GM18511 (cell line): ENCODE measurements at regions not wholly inside any gene's neighbourhood (a gene's known extent, or its start where the extent isn't known, plus 50 kb on each side); places are given as distances from the start of the nearest gene placed in this dataset.
"Not testable (repeated sequence)": the region's sequence is repeated elsewhere in the genome, so short reads cannot be mapped to it uniquely, and the experiment has no call there.

Source experiments
- ATAC-seq: cut with Tn5 transposase; IDR thresholded peaks from one replicate; pipeline ENCODE4 v1.9.1; 2021; ENCODE audit warnings: mild to moderate bottlenecking, moderate library complexity; ENCODE audit not compliant: unreplicated experiment

- no peak for ATAC-seq
These were observed 465.9 kb upstream of the ERCC4 start for GRCh38 chr16:13453938-13454553.

GRCh38 chr16:13463619-13464018, 456.3 kb upstream of the ERCC4 start:
- ATAC-seq, result no peak

GRCh38 chr16:13471036-13471435, 448.9 kb upstream of the ERCC4 start:
- ATAC-seq, result no peak

DNA sequence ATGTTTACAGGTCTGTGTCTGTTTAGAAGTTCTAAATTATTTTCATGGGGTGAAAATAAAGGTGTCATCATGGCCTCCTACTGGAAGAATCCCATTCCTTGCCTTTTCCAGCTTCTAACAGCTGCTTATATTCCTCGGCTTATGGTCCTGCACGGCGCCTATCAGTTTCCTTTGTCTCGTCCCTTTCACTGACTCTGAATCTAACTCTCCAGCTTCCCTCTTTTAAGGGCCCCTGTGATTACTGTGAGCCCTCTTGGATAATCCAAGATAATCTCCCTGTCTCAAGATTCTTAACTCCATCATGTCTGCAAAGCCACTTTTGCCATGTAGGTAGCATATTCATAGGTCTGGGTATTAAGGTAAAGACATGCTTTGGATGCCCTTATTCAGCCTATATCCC, 441.0 kb upstream of the ERCC4 start:
- no peak for ATAC-seq

DNA sequence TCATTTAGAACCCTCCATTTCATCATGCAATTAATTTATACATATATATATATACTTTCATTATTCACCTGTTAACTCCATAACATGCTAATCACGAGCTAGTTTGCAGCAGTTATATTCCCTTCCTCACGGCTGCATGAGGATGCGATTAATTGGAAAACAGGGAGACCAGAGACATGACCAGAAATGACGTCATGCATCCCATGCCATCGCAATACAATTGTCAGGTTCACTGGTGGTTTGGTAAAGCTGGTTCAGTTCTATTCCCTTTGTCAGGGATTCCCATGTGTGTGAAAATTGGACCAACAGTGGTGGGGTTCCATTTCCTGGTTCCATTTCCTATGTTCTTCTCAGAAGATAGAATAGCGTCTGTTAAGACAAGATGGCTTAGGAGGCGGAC, 440.4 kb upstream of the ERCC4 start:
- ATAC-seq, result no peak

DNA sequence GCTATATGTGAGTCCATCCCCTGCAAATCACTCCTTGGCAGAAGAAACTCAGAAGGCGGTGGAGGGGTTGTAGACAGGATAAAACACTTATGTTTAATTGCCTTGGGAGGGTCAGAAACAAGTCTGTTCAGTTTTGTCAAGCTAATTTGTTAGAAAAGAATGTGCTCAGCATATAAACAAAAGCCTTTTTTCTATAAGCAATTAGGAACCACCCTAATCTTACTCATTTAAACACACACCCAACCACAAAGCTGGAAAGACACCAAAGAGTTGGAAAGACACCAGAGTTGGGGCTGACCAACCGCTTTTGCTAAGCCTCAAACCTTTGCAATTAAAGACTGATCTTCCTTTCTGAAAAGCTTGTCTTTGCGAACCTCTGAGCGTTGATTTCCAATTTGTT, 439.2 kb upstream of the ERCC4 start:
- ATAC-seq, result no peak

- no peak for ATAC-seq
These were observed 436.8 kb upstream of the ERCC4 start for GRCh38 chr16:13483121-13483520.

- ATAC-seq, result not testable (repeated sequence)
These were observed 430.5 kb upstream of the ERCC4 start for GRCh38 chr16:13489416-13489815.

GRCh38 chr16:13492046-13492445, 427.9 kb upstream of the ERCC4 start:
- no peak for ATAC-seq

GRCh38 chr16:13503960-13504635, 415.9 kb upstream of the ERCC4 start:
- ATAC-seq, result no peak

- no peak for ATAC-seq
These were observed 412.4 kb upstream of the ERCC4 start for GRCh38 chr16:13507530-13507929.

GRCh38 chr16:13510425-13511151, 409.4 kb upstream of the ERCC4 start:
- ATAC-seq, result no peak

GRCh38 chr16:13517841-13518240, 402.1 kb upstream of the ERCC4 start:
- ATAC-seq, result no peak

DNA sequence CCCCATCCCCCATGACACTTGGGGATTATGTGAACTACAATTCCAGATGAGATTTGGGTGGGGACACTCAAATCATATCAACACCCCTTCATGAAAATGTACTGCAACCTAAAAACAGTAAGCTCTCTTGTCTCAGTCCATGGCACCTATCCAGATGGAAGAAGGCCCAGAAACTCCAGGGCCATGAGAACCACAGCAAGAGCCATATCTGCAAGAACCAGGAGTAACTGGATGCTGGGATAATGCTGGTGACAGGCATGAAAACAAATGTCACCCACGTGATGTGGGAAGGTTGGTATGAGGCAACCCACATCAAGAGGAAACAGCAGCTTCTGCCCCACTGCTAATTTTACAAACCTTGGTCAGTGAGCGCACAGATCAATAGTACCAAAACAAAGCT, 400.1 kb upstream of the ERCC4 start:
- no peak for ATAC-seq

GRCh38 chr16:13521356-13521755, 398.6 kb upstream of the ERCC4 start:
- no peak for ATAC-seq

DNA sequence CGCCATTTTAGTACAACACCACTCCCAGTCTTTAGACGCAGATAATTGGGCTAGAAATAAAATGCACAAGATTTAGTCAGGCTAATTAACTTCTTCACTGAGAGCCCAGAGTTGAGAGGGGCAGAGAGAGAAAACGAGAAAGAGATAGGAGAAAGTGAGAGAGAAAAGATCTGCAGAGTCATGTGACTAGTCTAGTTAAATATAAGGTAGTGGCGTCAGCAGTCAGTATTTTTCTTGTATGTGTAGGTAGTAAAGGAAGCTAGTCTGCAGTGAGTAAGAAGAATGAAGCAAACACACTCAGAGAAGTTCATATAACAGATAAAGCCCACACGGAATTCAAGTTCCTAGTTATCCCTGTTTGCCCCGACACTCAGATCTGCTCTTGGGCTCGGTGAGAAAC, 392.6 kb upstream of the ERCC4 start:
- ATAC-seq, result no peak

DNA sequence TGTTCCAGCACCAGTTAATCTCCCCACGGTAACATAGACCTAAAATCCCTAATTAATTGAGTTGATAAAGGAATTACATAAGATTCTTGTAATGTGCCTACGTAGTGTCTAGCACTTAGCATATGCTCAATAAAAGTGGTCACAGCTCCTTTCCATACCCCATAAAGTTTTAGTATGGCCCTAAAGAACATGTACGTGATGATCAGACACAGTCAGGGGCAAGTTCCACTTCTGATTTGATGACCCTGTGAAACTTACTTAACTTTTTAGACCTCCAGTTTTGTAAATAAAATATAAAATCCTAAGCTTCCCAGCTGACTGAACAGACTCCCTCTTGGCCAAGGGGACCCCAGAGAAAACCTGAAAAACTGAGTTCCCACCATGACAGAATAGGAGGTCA, 391.3 kb upstream of the ERCC4 start:
- ATAC-seq, result no peak

DNA sequence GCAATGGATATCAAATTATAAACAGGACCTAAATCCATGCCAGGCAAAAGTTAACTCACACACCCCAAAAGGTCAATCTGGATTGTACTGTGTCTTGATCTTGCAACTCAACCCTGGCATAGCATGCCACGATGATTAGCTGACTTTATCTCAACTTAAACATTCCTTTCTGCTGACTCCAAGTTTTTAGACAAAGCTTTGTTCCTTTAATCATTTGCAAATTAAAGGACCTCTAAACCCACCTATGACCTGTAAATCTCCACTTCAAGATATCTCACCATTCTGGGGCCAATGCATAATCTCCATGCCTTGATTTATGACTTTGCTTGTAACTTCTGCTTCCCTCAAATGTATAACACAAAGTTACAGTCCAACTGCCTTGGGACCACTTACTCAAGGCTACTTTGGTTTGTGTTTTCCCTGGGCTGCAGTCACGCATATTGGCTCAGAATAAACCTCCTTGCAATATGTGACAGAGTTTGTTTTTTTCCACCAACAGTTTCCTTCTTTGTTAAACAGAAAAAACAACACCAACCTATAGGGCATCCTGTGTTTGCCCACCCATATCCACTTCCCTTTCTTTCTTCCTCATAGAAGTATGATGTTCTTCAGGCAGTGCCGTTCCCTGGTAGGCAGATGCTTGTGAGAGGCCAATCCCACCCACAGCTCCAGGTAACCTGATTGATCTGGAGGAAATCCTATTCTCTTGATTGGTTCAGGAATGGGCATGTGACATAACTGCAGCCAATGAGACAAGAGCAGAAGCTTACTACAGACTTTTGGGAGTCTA, 390.6 kb upstream of the ERCC4 start:
- no peak for ATAC-seq

GRCh38 chr16:13540771-13541170, 379.2 kb upstream of the ERCC4 start:
- no peak for ATAC-seq

GRCh38 chr16:13542284-13542683, 377.7 kb upstream of the ERCC4 start:
- ATAC-seq, result no peak

DNA sequence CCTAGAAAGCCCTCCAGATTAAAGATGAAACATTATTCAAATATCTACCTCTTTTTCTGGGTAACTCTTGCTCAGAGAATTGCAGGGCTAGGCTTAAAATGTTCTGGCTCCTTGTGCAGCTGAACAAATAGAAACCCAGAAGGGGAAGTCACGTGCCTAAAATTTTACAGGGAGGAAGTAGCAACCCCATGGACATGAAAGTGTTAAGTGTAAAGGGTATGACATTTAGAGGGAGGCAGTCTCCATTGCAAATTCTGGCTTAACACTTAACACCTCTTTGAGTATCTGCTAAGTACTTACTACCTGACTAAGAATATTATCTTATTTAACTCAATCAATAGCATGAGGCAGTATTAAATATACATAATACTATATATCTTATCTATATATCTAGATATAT, 376.1 kb upstream of the ERCC4 start:
- no peak for ATAC-seq
